GM18868 (cell line): ENCODE measurements at regions not wholly inside any gene's neighbourhood (a gene's known extent, or its start where the extent isn't known, plus 50 kb on each side); places are given as distances from the start of the nearest gene placed in this dataset.
"Not testable (repeated sequence)": the region's sequence is repeated elsewhere in the genome, so short reads cannot be mapped to it uniquely, and the experiment has no call there.

Experiments used
- ATAC-seq: cut with Tn5 transposase; IDR thresholded peaks from one replicate; pipeline ENCODE4 v1.9.1; 2021; ENCODE audit warnings: mild to moderate bottlenecking, moderate library complexity; ENCODE audit not compliant: unreplicated experiment

DNA sequence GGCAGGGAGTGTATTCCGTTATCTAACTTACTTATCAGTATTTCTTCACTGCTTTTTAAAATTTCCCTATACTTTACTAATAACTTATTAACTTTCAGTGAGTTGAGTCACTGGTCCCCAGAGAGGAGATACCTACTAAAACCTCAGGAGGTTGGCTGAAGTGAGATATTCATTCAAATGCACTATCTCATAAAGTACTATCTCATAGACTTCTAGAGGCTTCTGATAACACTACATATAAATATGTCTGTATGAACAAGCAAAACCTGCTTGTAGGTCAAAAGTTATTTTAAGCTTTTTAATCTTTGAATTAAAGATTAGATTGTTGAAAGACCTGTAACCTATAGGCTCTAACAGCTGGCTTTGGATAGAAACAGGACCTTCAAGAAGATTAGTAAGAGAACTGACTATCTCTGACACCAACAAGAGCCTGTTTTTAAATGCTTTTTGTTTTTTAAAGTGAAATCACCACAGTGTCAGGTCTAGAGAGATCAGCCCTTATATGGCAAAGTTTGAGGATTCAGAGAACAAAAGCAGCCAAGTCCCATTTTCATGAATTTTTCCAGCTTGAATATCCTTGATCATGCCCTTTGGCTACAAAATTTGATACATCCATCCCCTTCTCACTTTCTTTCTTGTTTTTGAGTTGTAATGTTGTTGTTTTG, 242.2 kb downstream of the ARL4A start:
- ATAC-seq = no peak

DNA sequence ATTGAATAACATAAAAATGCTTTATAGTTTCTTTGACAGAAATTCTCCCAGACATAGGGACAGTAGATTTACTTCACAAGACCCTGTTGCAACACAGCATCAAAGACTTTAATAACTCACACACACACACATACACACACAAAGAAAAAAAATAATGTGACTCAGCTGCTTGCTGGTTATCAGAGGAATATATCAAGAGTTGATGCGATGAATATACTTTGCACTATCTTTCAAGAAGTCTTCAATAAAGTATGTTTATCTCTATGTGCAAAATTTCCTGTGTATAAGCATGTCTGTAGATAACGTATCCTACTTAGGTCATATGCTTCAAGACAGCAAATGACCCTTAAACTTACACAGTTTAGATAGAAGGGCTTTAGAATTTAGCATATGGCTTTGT, 243.1 kb downstream of the ARL4A start:
- no peak for ATAC-seq

DNA sequence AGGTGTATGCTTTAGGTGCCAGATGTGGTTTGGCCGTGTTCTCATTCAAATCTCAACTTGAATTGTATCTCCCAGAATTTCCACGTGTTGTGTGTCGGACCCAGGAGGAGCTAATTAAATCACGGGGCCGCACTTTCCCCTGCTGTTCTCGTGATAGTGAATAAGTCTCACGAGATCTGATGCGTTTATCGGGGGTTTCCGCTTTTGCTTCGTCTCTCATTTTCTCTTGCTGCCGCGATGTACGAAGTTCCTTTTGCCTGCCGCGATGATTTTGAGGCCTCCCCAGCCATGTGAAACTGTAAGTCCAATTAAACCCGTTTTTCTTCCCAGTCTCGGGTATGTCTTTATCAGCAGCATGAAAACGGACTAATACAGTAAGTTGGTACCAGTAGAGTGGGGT, 244.0 kb downstream of the ARL4A start:
- ATAC-seq = not testable (repeated sequence)

DNA sequence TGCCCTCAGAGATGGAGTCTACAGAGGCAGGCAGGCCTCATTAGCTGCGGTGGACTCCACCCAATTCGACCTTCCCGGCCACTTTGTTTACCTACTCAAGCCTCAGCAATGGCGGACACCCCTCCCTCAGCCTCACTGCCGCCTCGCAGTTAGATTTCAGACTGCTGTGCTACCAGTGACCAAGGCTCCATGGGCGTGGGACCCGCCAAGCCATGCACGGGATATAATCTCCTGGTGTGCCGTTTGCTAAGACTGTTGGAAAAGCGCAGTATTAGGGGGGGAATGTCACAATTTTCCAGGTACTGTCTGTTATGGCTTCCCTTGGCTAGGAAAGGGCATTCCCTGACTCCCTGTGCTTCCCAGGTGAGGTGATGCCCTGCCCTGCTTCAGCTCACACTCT, 252.3 kb downstream of the ARL4A start:
- no peak for ATAC-seq

DNA sequence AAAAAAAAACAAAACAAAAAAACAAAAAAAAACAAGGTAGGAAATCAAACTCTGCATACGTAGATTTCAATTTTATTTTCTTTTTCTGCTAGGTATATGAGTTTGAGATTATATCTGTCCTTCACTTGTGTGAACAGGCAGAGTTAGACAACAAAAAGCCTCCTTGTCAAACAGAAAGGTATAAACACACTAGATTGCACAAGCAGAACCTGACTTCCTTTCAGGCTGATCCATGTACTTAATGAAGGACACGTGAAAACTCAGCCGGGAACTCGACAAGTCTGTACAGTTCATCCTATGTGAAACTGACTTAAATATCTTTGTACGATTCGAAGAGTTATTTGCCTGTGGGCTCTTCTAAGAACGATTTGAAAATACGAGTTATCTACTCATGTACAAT, 254.1 kb downstream of the ARL4A start:
- ATAC-seq = no peak

DNA sequence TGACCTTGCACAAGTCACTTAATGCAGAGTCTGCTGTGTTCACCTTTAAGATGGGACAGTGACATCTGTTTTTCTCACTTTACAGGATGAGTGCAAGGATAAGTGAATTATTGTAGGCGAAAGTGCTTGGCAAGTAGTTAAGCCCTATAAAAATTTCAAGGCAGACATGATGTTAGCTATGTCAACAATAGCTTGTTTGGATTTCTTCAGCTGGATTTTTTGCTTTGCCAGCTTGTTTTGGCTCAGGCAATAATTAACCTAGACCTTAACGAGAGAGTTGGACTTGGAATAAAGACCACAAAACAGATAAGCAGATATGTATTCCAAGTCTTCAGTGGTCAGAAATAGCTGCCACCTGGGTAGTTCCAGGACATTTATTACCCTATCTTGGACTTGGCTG, 255.2 kb downstream of the ARL4A start:
- ATAC-seq = no peak

DNA sequence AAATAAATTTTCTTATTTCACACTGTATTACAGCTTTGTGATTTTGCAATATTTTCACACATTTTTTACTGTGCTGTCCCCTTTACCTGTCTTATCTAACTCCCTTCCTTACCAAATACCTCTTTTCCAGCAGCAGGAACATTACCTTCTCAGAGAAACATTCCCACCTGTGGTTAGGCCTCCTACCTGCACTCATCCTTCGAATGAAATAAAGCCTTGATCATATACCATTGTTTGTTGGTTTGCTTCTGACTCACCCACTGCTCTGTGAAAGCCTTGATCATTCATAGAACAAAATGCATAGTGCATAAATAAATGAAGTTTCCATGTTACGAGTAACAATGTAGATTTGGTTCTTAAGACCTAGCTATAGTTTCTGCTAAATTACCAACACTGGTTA, 256.3 kb downstream of the ARL4A start:
- no peak for ATAC-seq

DNA sequence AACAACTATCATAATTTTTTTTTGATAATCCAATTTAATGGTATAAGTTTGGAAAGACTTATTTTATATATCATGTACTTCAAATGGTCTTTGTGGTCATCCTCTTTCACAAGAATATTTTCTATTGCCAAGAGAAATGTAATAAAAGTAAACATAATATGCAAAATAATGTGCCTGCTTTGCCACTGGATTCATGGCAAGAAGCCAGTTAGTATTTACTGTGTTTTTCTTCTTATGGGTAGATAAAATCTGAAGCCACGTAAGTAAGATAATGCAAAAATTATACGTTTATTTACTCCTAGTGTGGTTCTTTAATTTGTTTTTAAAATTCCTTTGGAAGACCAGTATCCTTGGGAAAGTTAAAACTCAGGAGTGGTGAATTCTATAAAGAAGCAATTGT, 258.5 kb downstream of the ARL4A start:
- no peak for ATAC-seq

DNA sequence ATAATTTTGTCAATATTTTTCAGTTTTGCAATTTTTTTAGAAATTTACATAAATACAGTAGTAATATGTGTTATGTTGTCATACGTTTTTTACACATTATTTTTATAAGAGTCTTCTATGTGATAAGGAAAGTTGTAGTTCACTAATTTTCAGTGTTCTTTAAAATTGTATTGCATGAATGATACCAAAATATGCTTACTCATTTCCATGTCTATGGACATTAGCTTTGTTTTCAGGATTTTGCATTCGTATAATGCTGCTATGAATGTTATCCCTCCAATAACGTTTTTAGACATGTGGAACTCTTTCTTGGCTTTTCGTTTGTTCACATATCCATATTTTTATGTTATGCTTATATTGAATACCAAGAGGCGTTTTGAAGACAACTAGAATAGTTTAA, 260.0 kb downstream of the ARL4A start:
- no peak for ATAC-seq

DNA sequence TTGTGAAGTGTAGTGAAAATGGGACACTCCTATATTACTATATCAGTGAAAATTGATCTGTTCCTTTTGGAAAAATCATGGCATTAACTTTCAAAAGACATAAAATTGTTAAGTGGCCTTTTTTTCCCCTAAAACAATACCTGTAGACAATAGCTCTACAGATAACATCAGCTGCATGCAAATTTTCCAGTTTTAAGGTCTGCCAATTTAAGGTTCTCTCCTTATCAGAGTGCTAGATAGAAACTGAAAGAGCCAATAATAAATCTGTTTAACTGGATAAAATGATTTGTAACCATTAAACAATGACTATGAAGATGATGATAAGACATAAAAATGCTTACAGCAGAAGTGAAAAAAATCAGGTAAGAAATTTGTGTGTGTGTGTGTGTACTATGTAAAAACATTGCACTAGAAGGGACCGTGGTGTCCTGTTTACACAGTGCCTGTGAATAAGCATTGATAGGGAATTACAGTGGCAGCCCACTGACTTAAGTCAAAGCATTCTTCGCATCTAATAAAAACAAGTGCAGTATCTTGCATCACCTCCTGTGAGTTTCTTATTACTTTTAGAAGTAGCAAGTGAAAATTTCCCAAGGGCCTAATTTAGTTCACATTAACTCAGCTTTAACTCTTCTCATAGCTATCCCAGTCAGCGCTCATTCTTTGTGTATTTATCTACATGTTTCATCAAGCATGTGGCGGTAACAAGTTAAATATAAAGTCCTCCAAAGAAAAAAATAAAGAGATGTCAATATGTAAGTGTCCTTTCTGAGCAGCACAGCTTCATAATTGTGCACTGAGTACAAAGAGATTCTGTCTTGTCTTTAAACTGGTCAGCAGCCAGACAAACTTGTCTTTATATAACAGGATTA, 261.9 kb downstream of the ARL4A start:
- ATAC-seq = no peak

DNA sequence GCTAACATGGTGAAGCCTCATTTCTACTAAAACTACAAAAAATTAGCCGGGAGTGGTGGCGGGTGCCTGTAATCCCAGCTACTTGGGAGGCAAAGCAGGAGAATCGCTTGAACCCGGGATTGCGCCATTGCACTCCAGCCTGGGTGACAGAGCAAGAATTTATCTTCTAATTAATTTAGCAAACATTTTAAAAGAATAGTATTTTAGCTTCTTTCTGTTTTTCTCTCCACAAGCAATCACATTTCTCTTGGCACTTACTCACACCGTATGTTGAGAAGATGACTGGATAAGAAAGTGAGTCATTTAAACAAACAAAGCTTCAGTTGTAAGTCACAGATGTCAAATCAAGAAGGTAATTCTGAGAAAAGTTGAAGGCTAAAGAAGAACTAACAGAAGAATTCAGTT, 264.0 kb downstream of the ARL4A start:
- ATAC-seq = no peak

DNA sequence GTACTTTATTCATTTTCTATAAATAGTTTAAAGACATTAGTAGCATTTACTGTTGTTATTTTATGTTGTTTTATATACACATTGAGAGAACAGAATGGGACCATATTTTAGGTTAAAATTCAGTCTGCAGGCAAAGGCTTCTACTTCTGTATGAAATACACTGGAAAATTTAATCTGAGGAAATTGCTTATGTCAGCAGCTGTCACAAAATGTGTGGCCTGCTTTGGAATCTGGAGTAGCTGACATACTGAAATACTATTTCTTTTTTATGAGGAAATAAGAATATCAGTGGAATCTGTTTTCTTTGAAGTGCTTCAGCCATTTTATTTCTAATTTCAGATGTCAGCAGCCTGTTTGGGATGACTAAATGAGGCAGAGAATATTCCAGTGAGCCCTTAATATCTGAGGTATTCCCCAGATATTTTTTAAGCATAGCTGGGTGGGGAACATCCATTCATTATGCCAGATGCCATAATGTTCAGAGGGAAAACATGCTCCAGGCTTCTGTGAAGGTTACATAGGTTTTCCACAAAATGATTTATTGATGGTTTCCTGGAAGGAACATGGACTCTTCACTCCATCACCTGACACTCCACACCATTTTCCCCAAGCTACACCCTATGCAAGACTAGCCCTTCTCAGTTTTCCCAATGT, 267.1 kb downstream of the ARL4A start:
- no peak for ATAC-seq

DNA sequence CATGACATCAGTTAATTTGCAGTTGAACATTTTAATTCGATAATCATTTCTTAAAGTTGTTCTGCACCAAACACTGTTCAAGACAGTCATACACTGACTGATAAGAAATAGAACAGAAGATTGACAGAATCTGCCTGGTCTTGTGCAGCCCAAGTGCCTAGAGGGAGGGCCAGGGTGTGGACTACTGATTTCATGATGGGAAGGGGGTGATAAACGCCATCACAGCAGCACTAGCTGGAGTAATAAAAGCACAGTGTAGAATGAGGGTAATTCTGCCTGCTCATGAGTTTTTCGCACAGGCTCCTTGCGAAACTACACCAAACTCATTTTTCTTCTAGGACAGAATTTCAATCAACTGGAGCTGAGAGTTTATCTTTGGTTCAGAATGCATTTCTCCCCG, 270.1 kb downstream of the ARL4A start:
- no peak for ATAC-seq

DNA sequence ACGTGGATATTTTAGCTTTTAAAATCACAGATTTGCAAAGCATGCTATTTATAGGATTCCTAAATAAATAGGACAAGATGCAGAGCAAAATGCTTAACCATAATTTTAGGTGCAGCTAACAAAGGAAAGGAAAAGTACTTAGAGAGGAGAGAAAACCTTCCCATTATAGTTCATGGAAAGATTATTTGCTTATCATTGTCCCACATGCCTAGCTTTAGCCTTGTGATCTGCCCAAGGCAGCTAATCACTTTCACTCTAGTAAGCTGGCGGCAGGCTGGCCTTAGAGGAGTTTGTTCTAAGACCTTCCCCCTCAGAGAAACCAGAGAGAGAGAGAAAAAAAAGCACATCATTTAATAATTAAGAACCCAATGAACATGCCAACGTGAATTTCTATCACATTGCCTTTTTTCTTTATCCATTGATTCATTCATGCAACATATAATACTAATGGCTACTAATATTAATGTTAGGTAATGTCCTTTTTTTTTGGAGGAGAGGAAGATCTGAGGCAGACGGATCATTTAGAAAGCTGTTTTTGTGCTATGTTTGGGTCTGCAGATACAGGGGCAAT, 274.6 kb downstream of the ARL4A start:
- ATAC-seq = no peak

DNA sequence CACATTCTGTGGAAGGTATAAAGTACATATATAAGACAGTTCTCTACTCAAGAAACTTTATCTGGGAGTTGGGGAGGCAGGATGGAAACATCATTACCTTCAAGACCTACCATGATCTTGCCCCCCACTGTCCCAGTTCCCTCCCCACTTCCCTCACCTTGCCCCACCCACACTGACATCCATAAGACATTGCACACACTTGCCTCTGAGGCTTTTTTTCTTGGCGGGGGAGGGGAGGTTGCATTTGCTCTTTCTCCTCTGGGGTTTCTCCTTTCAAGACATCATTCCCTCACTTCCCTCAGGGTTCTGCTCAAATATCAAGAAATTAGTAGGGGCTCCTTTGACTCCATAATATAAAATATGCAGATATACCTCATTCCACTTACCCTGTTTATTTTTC, 276.0 kb downstream of the ARL4A start:
- no peak for ATAC-seq

DNA sequence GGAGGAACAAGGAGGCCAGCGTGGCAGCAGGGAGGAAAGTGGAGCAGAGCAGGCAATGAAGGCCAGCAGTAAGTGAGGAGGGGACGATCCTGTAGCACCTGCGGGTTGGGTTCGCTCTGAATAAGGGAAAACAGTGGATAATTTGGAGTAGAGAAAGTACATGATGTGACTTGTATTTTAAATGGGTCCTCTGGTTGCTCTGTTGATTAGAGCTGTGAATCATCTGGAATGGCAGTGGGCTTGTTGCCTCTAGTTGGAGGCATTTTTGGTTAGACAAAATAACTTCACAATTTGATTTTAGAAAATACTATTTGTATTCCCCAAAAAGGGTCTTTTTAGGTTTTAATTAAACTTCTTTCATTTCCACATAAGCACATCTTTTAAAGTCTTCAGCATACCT, 277.4 kb downstream of the ARL4A start:
- no peak for ATAC-seq

DNA sequence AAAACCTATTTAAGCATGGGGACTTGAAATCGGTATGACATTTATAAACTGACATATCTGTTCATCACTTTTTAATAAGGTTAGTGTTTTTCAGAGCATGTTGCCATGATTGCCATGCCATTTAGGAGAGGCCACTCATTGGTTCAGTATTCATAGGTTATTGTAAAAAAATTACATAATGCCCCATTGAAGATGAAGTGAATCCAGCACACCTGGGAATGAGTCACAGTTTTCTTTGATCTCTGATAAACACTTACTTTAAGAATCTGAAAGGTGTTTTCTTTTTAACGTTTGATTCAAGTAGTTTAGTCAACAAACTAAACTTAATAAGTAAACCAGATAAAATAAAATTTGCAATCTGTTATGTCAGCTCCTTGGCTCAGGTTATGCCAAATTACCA, 278.3 kb downstream of the ARL4A start:
- ATAC-seq = no peak

DNA sequence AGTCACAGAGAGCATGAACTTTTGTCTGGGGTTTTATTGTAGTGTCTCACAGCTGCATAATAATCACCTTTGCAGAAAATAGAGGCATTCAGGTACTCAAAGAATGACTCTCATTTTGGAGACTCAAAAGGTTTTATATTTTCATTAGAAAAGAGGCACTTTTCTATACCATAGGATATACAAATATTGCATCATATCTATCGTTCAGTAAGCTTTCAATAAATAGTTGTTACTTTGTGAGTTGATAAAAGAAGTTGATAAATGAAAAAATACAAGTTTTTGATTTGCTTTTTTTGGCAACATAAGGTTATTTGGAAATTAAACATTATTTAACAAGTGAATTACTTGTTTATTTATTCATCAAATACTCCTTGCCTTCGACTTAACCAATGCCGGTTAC, 279.9 kb downstream of the ARL4A start:
- ATAC-seq = no peak

DNA sequence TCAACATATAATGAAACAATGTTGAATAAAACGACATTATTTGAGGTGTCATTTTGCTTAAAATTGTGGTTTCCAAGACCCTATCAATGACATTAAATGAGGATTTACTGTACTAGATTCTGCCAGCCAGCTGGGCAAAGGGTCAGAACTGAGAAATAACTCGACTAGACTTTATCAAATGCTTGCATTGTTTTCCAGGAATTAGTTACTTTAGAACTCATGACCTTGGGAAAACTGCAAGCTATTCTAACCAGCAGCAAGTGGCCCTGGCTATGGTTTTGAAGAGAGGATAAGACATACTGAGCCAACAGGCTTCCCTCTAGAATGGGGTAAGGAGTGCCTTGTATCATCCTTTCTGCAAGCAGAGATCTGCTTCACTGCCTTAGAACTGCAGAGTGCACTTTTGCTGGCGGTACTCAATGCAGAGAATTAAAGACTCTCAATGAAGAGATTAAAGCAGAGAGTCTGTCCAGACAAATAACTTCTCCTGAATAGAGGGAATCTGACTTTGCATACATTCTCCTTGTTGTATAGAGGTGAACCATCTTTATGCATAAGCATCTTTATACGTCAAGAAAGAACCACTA, 281.5 kb downstream of the ARL4A start:
- ATAC-seq = no peak

DNA sequence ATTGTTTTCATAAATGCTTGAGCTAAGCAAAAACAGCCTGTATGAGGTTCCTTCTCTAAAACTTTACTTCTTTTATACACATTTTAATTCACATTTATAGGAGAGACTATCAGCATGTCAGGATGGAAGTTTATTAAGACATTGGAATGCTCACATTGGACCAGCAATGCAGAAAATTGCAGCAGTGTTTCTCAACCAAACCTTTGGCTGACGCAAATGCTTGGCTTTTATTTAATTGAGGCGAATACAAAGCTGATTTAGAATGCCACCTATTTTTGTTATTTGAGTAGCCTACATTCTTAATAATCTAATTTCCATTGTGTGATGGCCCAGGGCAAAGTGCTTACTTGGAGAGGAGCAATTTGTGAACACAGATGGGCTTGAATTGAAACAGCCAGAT, 283.2 kb downstream of the ARL4A start:
- no peak for ATAC-seq

DNA sequence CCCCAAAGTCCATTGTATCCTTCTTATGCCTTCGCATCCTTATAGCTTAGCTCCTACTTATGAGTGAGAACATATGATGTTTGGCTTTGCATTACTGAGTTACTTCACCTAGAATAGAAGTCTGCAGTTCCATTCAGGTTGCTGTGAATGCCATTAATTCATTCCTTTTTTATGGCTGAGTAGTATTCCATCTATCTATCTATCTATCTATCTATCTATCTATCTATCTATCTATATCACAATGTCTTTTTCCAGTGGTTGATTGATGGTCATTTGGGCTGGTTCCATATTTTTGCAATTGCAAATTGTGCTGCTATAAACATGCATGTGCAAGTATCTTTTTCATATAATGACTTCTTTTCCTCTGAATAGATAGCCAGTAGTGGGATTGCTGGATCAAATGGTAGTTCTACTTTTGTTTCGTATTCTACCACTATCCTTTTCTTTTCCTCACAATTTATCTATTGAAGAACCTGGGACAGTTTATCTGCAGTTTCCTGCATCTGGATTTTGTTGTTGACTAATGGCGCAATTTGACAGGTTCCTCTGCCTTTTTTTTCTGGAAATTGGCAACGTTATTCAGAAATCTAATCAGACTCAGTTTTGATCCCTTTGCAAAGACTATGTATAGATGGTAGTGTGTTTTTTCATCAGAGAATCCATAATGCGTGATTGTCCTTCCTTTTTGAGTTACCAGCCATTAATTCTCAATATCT, 287.2 kb downstream of the ARL4A start:
- no peak for ATAC-seq
